CD4-positive, CD25-positive, alpha-beta regulatory T cell (primary cell): ENCODE measurements at regions not wholly inside any gene's neighbourhood (a gene's known extent, or its start where the extent isn't known, plus 50 kb on each side); places are given as distances from the start of the nearest gene placed in this dataset.
"Not testable (repeated sequence)": the region's sequence is repeated elsewhere in the genome, so short reads cannot be mapped to it uniquely, and the experiment has no call there.

Source experiments
- ATAC-seq, 2 donors: fragments of 150-1000 bp; cut with Tn5 transposase; one replicate each; pipeline ENCODE4 v1.10.0; 2021; ENCODE audit warnings: low read depth in 2 of 2, moderate number of reproducible peaks in 2 of 2, moderate library complexity in 1 of 2
- DNase-seq, 3 donors: peaks; one replicate each; pipeline versions ENCODE4 v3.0.0 to v3.0.0-alpha.2; 2012 to 2022; ENCODE audit warnings: mixed read lengths in 1 of 3
- H3K27ac ChIP-seq: one replicate; pipeline ENCODE4 v1.7.0; 2013; ENCODE audit warnings: mild to moderate bottlenecking, low read length; ENCODE audit not compliant: insufficient read depth, poor library complexity, severe bottlenecking
- H3K27me3 ChIP-seq: one replicate; pipeline ENCODE4 v1.7.0; 2013; ENCODE audit warnings: low read length; ENCODE audit not compliant: control insufficient read depth, insufficient read depth
- H3K36me3 ChIP-seq: one replicate; pipeline ENCODE4 v1.7.0; 2013; ENCODE audit warnings: mild to moderate bottlenecking, low read length, moderate library complexity; ENCODE audit not compliant: control insufficient read depth, insufficient read depth
- H3K4me1 ChIP-seq: 2 replicates; pipeline ENCODE4 v1.7.0; 2013; ENCODE audit warnings: mild to moderate bottlenecking, low read length; ENCODE audit not compliant: insufficient read depth, control insufficient read depth, poor library complexity, severe bottlenecking
- H3K4me3 ChIP-seq: one replicate; pipeline ENCODE4 v1.7.0; 2013; ENCODE audit warnings: low read depth, mild to moderate bottlenecking, low read length, moderate library complexity
- H3K9me3 ChIP-seq, 2 experiments: 1 replicate in 1 of 2; 2 replicates in 1 of 2; pipeline ENCODE4 v1.7.0; 2013; ENCODE audit warnings: low read length in 2 of 2, mild to moderate bottlenecking in 1 of 2, moderate library complexity in 1 of 2; ENCODE audit not compliant: control insufficient read depth in 2 of 2
- H3K27ac Mint-ChIP-seq, 3 donors: one replicate each; pipeline ENCODE4 v1.8.0; 2020 to 2022; ENCODE audit warnings: mild to moderate bottlenecking in 3 of 3, mixed read lengths in 3 of 3, moderate library complexity in 2 of 3
- H3K27me3 Mint-ChIP-seq: one replicate; pipeline ENCODE4 v1.8.0; 2022; ENCODE audit warnings: mild to moderate bottlenecking, mixed read lengths
- H3K36me3 Mint-ChIP-seq: one replicate; pipeline ENCODE4 v1.8.0; 2020; ENCODE audit warnings: mixed read lengths
- H3K4me1 Mint-ChIP-seq, 4 donors: one replicate each; pipeline ENCODE4 v1.8.0; 2020 to 2022; ENCODE audit warnings: mixed read lengths in 4 of 4, mild to moderate bottlenecking in 1 of 4
- H3K4me3 Mint-ChIP-seq, 4 donors: one replicate each; pipeline ENCODE4 v1.8.0; 2020 to 2022; ENCODE audit warnings: mild to moderate bottlenecking in 4 of 4, mixed read lengths in 4 of 4, moderate library complexity in 3 of 4
- H3K9me3 Mint-ChIP-seq, 7 donors: one replicate each; pipeline ENCODE4 v1.8.0; 2020 to 2022; ENCODE audit warnings: mixed read lengths in 7 of 7, mild to moderate bottlenecking in 3 of 7, moderate library complexity in 2 of 7

- no peaks in the 10 kb centered on the region for H3K27me3 ChIP-seq
- no peak overlapping the region for H3K4me3 ChIP-seq
- H3K27me3 Mint-ChIP-seq, result no peaks in the 10 kb centered on the region
- H3K27ac Mint-ChIP-seq, result no peak overlapping the region
- ATAC-seq (no peak), DNase-seq (no peak)
- H3K9me3 Mint-ChIP-seq, result peaks cover 0 to 12% (median 5%) of the 10 kb centered on the region in 7 donors
- H3K4me1 ChIP-seq, result no peaks in the 10 kb centered on the region
- H3K36me3 Mint-ChIP-seq, result no peaks in the 10 kb centered on the region
- H3K4me3 Mint-ChIP-seq, result no peak overlapping the region
- no peaks in the 10 kb centered on the region for H3K36me3 ChIP-seq
- no peaks in the 10 kb centered on the region for H3K4me1 Mint-ChIP-seq
- H3K9me3 ChIP-seq, result peaks cover 0 to 3% of the 10 kb centered on the region in 2 experiments
- H3K27ac ChIP-seq, result no peak overlapping the region
Measured at GRCh38 chr13:81116461-81117282, 775.7 kb upstream of the SPRY2 start.

- Histone ChIP-seq H3K9me3 (no peaks in the 10 kb centered on the region), H3K4me1 (no peaks in the 10 kb centered on the region), H3K27ac (no peak overlapping the region), H3K36me3 (no peaks in the 10 kb centered on the region), H3K27me3 (no peaks in the 10 kb centered on the region), H3K4me3 (no peak overlapping the region)
- no peak overlapping the region for H3K27ac Mint-ChIP-seq
- no peak for DNase-seq
- no peak overlapping the region for H3K4me3 Mint-ChIP-seq
- no peaks in the 10 kb centered on the region for H3K27me3 Mint-ChIP-seq
- H3K36me3 Mint-ChIP-seq, result no peaks in the 10 kb centered on the region
- peaks cover 0 to 8% (median 5%) of the 10 kb centered on the region in 7 donors for H3K9me3 Mint-ChIP-seq
- no peaks in the 10 kb centered on the region for H3K4me1 Mint-ChIP-seq
- no peak for ATAC-seq
Measured at GRCh38 chr13:81109026-81109425, 768.1 kb upstream of the SPRY2 start.

- Histone ChIP-seq H3K4me3 (no peak overlapping the region), H3K27ac (no peak overlapping the region), H3K4me1 (no peaks in the 10 kb centered on the region), H3K9me3 (no peaks in the 10 kb centered on the region), H3K27me3 (no peaks in the 10 kb centered on the region), H3K36me3 (no peaks in the 10 kb centered on the region)
- H3K4me3 Mint-ChIP-seq, result no peak overlapping the region
- peaks cover 2 to 13% (median 5%) of the 10 kb centered on the region in 7 donors for H3K9me3 Mint-ChIP-seq
- no peaks in the 10 kb centered on the region for H3K4me1 Mint-ChIP-seq
- H3K27me3 Mint-ChIP-seq, result no peaks in the 10 kb centered on the region
- DNase-seq (no peak), ATAC-seq (no peak)
- H3K27ac Mint-ChIP-seq, result no peak overlapping the region
- no peaks in the 10 kb centered on the region for H3K36me3 Mint-ChIP-seq
Measured at GRCh38 chr13:81106348-81106747, 765.4 kb upstream of the SPRY2 start.

- no peaks in the 10 kb centered on the region for H3K36me3 ChIP-seq
- H3K4me1 Mint-ChIP-seq, result no peaks in the 10 kb centered on the region
- H3K36me3 Mint-ChIP-seq, result no peaks in the 10 kb centered on the region
- peaks cover 1 to 26% (median 7%) of the 10 kb centered on the region in 7 donors for H3K9me3 Mint-ChIP-seq
- H3K27me3 Mint-ChIP-seq, result no peaks in the 10 kb centered on the region
- ATAC-seq, result no peak
- H3K9me3 ChIP-seq, result no peaks in the 10 kb centered on the region
- no peaks in the 10 kb centered on the region for H3K4me1 ChIP-seq
- no peak overlapping the region for H3K4me3 ChIP-seq
- no peak overlapping the region for H3K4me3 Mint-ChIP-seq
- DNase-seq, result no peak
- H3K27ac ChIP-seq, result no peak overlapping the region
- no peak overlapping the region for H3K27ac Mint-ChIP-seq
- no peaks in the 10 kb centered on the region for H3K27me3 ChIP-seq
Measured at GRCh38 chr13:81104035-81104715, 763.2 kb upstream of the SPRY2 start.

GRCh38 chr13:81102066-81102465 is 761.1 kb upstream of the SPRY2 start:
- not testable (repeated sequence) for H3K36me3 ChIP-seq, H3K9me3 ChIP-seq, H3K36me3 Mint-ChIP-seq, H3K4me1 ChIP-seq, H3K27me3 Mint-ChIP-seq, H3K4me1 Mint-ChIP-seq, H3K27me3 ChIP-seq, DNase-seq, H3K4me3 Mint-ChIP-seq, H3K27ac Mint-ChIP-seq, ATAC-seq, H3K4me3 ChIP-seq, H3K27ac ChIP-seq
- H3K9me3 Mint-ChIP-seq, result peaks cover 0 to 32% (median 5%) of the 10 kb centered on the region in 7 donors

- H3K4me1 ChIP-seq, result no peaks in the 10 kb centered on the region
- H3K4me3 ChIP-seq, result no peak overlapping the region
- H3K9me3 Mint-ChIP-seq, result peaks cover 0 to 21% (median 2%) of the 10 kb centered on the region in 7 donors
- no peak overlapping the region for H3K27ac ChIP-seq
- H3K36me3 Mint-ChIP-seq, result no peaks in the 10 kb centered on the region
- no peak overlapping the region for H3K4me3 Mint-ChIP-seq
- H3K27me3 Mint-ChIP-seq, result no peaks in the 10 kb centered on the region
- H3K36me3 ChIP-seq, result no peaks in the 10 kb centered on the region
- no peaks in the 10 kb centered on the region for H3K9me3 ChIP-seq
- ATAC-seq (no peak), DNase-seq (no peak)
- H3K4me1 Mint-ChIP-seq, result no peaks in the 10 kb centered on the region
- no peaks in the 10 kb centered on the region for H3K27me3 ChIP-seq
- H3K27ac Mint-ChIP-seq, result no peak overlapping the region
Measured at GRCh38 chr13:81089371-81090157, 748.6 kb upstream of the SPRY2 start.

- Histone ChIP-seq H3K36me3 (no peaks in the 10 kb centered on the region), H3K4me3 (no peak overlapping the region), H3K27me3 (no peaks in the 10 kb centered on the region), H3K9me3 (no peaks in the 10 kb centered on the region), H3K4me1 (no peaks in the 10 kb centered on the region), H3K27ac (no peak overlapping the region)
- H3K27me3 Mint-ChIP-seq, result no peaks in the 10 kb centered on the region
- H3K27ac Mint-ChIP-seq, result no peak overlapping the region
- DNase-seq (no peak), ATAC-seq (no peak)
- H3K4me3 Mint-ChIP-seq, result no peak overlapping the region
- H3K4me1 Mint-ChIP-seq, result no peaks in the 10 kb centered on the region
- no peaks in the 10 kb centered on the region for H3K36me3 Mint-ChIP-seq
- H3K9me3 Mint-ChIP-seq, result peaks cover 0 to 11% (median 6%) of the 10 kb centered on the region in 7 donors
Measured at GRCh38 chr13:81080911-81081454, 740.1 kb upstream of the SPRY2 start.
